GM12878 (cell line): ENCODE measurements at regions not wholly inside any gene's neighbourhood (a gene's known extent, or its start where the extent isn't known, plus 50 kb on each side); places are given as distances from the start of the nearest gene placed in this dataset.

ENCODE experiments used
- ATAC-seq: fragments of 200-7000 bp; cut with Tn5 transposase; 3 replicates; pipeline ENCODE4 v1.9.1; 2020; ENCODE audit warnings: mild to moderate bottlenecking, moderate library complexity
- BruUV-seq: library from RNA; stranded (reverse); fragments of 400-500 nt; replicated peaks from 2 replicates; lab custom pipeline; 2021; lab: Mats Ljungman, UMichigan
- CTCF ChIA-PET: fragments of 300-600 bp; sonication (Branson Sonifier 250); formaldehyde crosslinking; extraction: SDS; loops from one replicate; lab custom pipeline; 2021; ENCODE audit warnings: inconsistent platforms; lab: Yijun Ruan, JAX
- POLR2A ChIA-PET: fragments of 350-600 bp; formaldehyde crosslinking; extraction: SDS; loops from one replicate; lab custom pipeline; 2021; ENCODE audit warnings: inconsistent platforms; lab: Charles Lee
- RAD21 ChIA-PET: fragments of 300-600 bp; sonication (Branson Sonifier 250); formaldehyde crosslinking; loops from one replicate; lab custom pipeline; 2023; ENCODE audit warnings: antibody characterized with exemption; ENCODE audit not compliant: unreplicated experiment; lab: Charles Lee
- SMC1A ChIA-PET: fragments of 300-600 bp; sonication (Branson Sonifier 250); formaldehyde crosslinking; loops from one replicate; lab custom pipeline; 2023; ENCODE audit not compliant: unreplicated experiment, uncharacterized antibody; lab: Charles Lee
- DNase-seq: peaks from one replicate; pipeline ENCODE4 v3.0.0-alpha.2; 2011; ENCODE audit warnings: low read depth, low spot score
- FAIRE-seq: peaks from 3 replicates; lab custom pipeline; 2011; peaks lifted over from hg19 to GRCh38; lab: Jason Lieb, UNC
- H2AFZ ChIP-seq: 2 replicates; pipeline ENCODE4 v1.6.0; 2011; ENCODE audit warnings: low read depth, low read length, control low read depth; ENCODE audit not compliant: control insufficient read depth
- H3K27ac ChIP-seq: 2 replicates; pipeline ENCODE4 v1.5.1; 2011; ENCODE audit warnings: control low read depth; ENCODE audit not compliant: control insufficient read depth, insufficient read depth
- H3K27me3 ChIP-seq, 2 experiments: replicated peaks in 1 of 2; 2 replicates each; pipeline versions ENCODE4 v1.6.0 to v1.6.1; 2011; ENCODE audit warnings: low read length in 1 of 2; ENCODE audit not compliant: control insufficient read depth in 2 of 2, insufficient read depth in 2 of 2
- H3K36me3 ChIP-seq, 2 experiments: 2 replicates each; pipeline ENCODE4 v1.5.1; 2011; ENCODE audit warnings: low read length in 1 of 2; ENCODE audit not compliant: control insufficient read depth in 2 of 2, insufficient read depth in 2 of 2
- H3K4me1 ChIP-seq: 2 replicates; pipeline ENCODE4 v1.6.1; 2011; ENCODE audit warnings: mild to moderate bottlenecking, low read length, moderate library complexity, mixed read lengths; ENCODE audit not compliant: control insufficient read depth, insufficient read depth
- H3K4me2 ChIP-seq: 2 replicates; pipeline ENCODE4 v1.6.0; 2011; ENCODE audit warnings: control low read depth; ENCODE audit not compliant: control insufficient read depth, insufficient read depth
- H3K4me3 ChIP-seq: fragments of 200-600 bp; sonication (generic); 2 replicates; pipeline ENCODE4 v1.5.1; 2016
- H3K79me2 ChIP-seq: 2 replicates; pipeline ENCODE4 v1.6.0; 2011; ENCODE audit warnings: low read length; ENCODE audit not compliant: control insufficient read depth, insufficient read depth
- H3K9ac ChIP-seq: 2 replicates; pipeline ENCODE4 v1.8.0; 2011; ENCODE audit warnings: low read length, control low read depth, mixed read lengths; ENCODE audit not compliant: control insufficient read depth, insufficient read depth
- H3K9me3 ChIP-seq: replicated peaks from 3 replicates; pipeline ENCODE4 v1.5.1; 2011; ENCODE audit warnings: mild to moderate bottlenecking, low read length; ENCODE audit not compliant: control insufficient read depth, insufficient read depth
- H4K20me1 ChIP-seq: 2 replicates; pipeline ENCODE4 v1.6.0; 2011; ENCODE audit not compliant: control insufficient read depth, insufficient read depth
- CBX5 ChIP-seq: sonication (generic); IDR thresholded peaks from 2 replicates; pipeline ENCODE4 v1.6.1; 2016; ENCODE audit warnings: low read depth, moderate library complexity, mild to moderate bottlenecking, inconsistent platforms
- FOS ChIP-seq: IDR thresholded peaks from 3 replicates; pipeline ENCODE4 v1.6.1; 2011; ENCODE audit warnings: borderline replicate concordance; ENCODE audit not compliant: insufficient read length; ENCODE audit errors: extremely low read depth
- GABPA ChIP-seq: IDR thresholded peaks from 2 replicates; pipeline ENCODE4 v1.6.1; 2014; ENCODE audit warnings: antibody characterized with exemption, low read depth, mild to moderate bottlenecking, inconsistent platforms
- IKZF2 ChIP-seq, 2 experiments: fragments of 450-650 bp; IDR thresholded peaks; 2 replicates each; pipeline ENCODE4 v1.6.1; 2017; ENCODE audit warnings: mild to moderate bottlenecking in 2 of 2, moderate library complexity in 2 of 2
- KAT2A ChIP-seq: conservative IDR thresholded peaks from 2 replicates; pipeline ENCODE4 v1.6.1; 2011; ENCODE audit warnings: low read depth, low read length; ENCODE audit not compliant: control insufficient read depth
- MXI1 ChIP-seq: fragments of 150-350 bp; IDR thresholded peaks from 2 replicates; pipeline ENCODE4 v1.6.1; 2011; ENCODE audit warnings: low read depth, mild to moderate bottlenecking, inconsistent platforms, low read length, improper control_type of control experiment
- NFYB ChIP-seq: IDR thresholded peaks from 2 replicates; pipeline ENCODE4 v1.6.1; 2011; ENCODE audit warnings: low read depth, mild to moderate bottlenecking, low read length, improper control_type of control experiment, moderate library complexity; ENCODE audit not compliant: insufficient read depth
- POU2F2 ChIP-seq: IDR thresholded peaks from 3 replicates; pipeline ENCODE4 v1.6.1; 2011; ENCODE audit warnings: low read depth, mild to moderate bottlenecking, low read length, borderline replicate concordance
- RELB ChIP-seq: fragments of 450-650 bp; IDR thresholded peaks from 2 replicates; pipeline ENCODE4 v1.6.1; 2017; ENCODE audit warnings: low read depth, mild to moderate bottlenecking, moderate library complexity
- SMAD1 ChIP-seq: fragments of 450-650 bp; IDR thresholded peaks from 2 replicates; pipeline ENCODE4 v1.6.1; 2018; ENCODE audit warnings: mild to moderate bottlenecking, low read depth; ENCODE audit not compliant: partially characterized antibody
- WGBS: methylation state at CpG from one replicate; pipeline ENCODE4 v1.1.6; 2016; ENCODE audit warnings: low lambda C conversion rate; ENCODE audit not compliant: insufficient replicate concordance, insufficient coverage; ENCODE audit errors: missing lambda C conversion rate; 5-methylcytosine and 5-hydroxymethylcytosine counted together
- in situ Hi-C: fragments of 300-500 bp; cut with MboI; formaldehyde crosslinking; loops from 9 replicates; pipeline ENCODE4 v1.14.3; 2018; ENCODE audit warnings: mixed read lengths
- intact Hi-C: fragments of 100-400 bp; cut with micrococcal nuclease; formaldehyde crosslinking; loops from one replicate; pipeline ENCODE4 v1.14.2; 2022; ENCODE audit not compliant: unreplicated experiment

DNA sequence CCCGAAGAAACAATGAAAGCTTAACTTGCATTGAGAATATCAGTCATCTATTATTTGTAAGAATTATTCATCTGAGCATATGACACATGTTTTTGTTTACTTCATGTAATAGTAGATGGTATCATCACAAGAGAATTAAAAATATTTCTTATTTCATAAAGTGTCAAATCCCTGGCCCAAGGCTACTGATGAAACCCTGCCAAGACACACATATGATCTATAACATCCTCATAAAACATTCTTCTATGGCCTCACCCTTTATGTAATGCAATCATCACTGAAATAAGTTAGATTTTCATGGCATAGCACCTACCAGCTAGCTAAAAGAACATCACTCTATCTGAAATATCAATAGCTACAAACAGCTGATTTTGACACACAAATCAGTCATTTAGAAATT is 385.6 kb upstream of the PHF14 start:
- DNase-seq, result no peak
- no peaks in the 10 kb centered on the region for H3K4me1 ChIP-seq
- no peaks in the 10 kb centered on the region for H3K27me3 ChIP-seq
- POLR2A ChIA-PET, result no interaction called here
- intact Hi-C loops, result no loop called here
- TF ChIP-seq GABPA (no peak), CBX5 (no peak), FOS (no peak), MXI1 (no peak), POU2F2 (no peak), RELB (no peak), IKZF2 (IDR thresholded peaks at IDR 0.05) (no peak), SMAD1 (no peak), KAT2A (no peak), NFYB (no peak)
- TF ChIP-seq, all 136 proteins: peak for 0
- FAIRE-seq (no peak), ATAC-seq (no peak)
- Histone ChIP-seq H3K4me3 (no peak overlapping the region), H3K9me3 (no peaks in the 10 kb centered on the region), H4K20me1 (no peaks in the 10 kb centered on the region), H3K4me2 (no peak overlapping the region), H2AFZ (no peak overlapping the region), H3K9ac (no peak overlapping the region), H3K36me3 (no peaks in the 10 kb centered on the region), H3K27ac (no peak overlapping the region), H3K79me2 (no peaks in the 10 kb centered on the region)
- no TSS peak for BruUV-seq
- RAD21 ChIA-PET, result interaction anchor here (0.7 kb wide), 1 partner anchor 377 kb away, joined by 3 read pairs; no protein-coding TSS in a partner anchor
- 0% methylated on average over 1 of the region's 1 CpG for WGBS
- in situ Hi-C loops, result no loop called here
- SMC1A ChIA-PET, result no interaction called here
- CTCF ChIA-PET, result no interaction called here
